NCI-H128 (cell line): ENCODE measurements at regions not wholly inside any gene's neighbourhood (a gene's known extent, or its start where the extent isn't known, plus 50 kb on each side); places are given as distances from the start of the nearest gene placed in this dataset.

Source experiments
- DNase-seq: peaks from one replicate; lab custom pipeline; 2025; ENCODE audit not compliant: unreplicated experiment; lab: John Stamatoyannopoulos, UW

DNA sequence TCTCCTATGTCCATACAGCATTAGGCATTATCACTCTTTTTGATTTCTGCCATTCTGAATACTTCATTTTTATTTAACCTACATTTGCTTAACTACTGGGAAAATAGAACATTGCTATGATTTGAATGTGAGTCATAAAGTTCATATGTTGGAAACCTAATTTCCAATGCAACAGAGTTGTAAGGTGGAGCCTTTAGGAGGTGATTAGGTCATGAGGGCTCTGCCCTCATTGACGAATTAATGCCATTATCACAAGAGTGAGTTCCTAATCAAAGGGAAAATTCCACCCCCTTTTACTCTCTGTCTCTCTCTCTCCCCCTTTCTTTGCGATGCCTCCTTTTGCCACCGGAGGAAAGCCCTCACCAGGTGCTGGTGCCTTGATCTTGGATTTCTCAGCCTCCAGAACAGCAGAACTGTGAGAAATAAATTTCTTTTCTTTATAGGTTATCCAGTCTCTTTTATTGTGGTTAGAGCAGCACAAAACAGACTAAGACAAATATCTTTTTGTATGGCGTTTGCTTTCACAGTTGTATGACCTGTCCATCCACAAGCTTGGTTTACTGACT, 180.1 kb upstream of the ARID2 start:
- DNase-seq = no peak

DNA sequence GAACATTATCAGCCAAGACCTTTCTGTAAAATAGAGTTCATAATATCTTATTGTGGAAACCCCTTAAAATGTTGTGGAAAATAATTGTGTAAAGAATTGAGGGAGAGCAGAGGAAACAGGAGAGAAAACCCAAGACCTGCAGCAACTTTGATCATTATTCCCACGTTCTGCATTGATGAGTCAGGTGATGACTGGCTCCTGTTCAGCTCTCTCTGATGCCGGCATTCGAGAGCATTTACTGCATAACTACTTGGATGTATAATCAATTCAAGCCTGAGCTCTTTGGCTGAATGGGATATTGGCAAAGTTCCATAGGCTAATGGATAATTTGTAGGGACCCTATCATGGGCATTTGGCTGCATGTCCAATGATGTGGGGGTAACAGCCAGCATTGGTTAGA, 176.3 kb upstream of the ARID2 start:
- peak; percentile 93 for DNase-seq

GRCh38 chr12:45557016-45557415, 172.5 kb upstream of the ARID2 start:
- DNase-seq = no peak

DNA sequence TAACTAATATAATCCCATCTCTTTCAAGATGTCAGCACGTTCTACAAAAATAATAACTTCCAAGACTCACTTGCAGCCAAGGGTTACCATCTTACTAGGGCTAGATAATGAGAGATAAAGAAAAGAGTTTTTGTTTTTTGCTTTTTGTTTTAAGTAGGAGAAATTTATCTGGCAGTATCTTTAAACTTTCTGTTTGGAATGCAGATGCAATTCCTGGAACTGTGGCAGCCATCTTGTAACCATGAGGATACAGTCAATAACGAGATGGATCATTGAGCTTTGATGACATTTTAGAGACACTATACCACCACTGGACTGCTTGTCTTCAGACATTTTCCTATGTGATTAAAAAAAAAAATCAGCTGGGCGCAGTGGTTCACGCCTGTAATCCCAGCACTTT, 171.2 kb upstream of the ARID2 start:
- DNase-seq = no peak

DNA sequence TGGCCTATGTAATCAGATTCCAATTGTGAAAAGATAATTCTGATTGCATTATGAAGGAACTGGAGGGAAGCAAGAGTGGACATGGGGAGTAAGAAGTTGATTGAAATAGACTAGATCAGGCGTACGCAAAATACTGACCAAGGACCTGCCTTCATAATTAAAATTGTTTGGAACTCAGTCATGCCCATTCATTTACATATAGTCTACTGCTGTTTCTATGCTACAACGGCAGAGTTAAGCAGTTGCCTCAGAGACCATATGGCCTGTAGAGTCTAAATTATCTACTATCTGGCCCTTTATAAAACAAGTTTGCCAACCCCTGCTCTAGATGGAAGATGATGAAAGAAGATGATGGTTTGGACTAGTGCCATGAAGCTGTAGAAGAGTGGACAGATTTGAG, 170.0 kb upstream of the ARID2 start:
- no peak for DNase-seq

DNA sequence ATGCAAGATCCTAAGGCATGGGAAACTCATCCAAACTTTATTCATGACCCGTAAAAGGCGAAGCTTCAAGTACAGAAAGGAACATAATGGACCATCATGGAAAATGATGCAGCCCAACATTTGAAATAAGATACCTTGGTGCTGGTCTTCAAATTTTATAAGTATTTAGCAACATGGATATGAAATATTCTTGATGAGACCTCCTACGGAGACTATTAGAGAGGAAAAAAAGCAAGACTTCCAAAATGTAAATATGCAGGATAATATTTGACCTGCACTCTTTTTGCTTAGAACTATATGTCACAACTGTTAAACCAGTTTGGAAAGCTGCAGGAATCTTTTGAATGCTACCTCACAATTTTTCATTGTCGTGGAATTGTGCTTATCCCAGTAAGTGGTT, 168.8 kb upstream of the ARID2 start:
- no peak for DNase-seq

DNA sequence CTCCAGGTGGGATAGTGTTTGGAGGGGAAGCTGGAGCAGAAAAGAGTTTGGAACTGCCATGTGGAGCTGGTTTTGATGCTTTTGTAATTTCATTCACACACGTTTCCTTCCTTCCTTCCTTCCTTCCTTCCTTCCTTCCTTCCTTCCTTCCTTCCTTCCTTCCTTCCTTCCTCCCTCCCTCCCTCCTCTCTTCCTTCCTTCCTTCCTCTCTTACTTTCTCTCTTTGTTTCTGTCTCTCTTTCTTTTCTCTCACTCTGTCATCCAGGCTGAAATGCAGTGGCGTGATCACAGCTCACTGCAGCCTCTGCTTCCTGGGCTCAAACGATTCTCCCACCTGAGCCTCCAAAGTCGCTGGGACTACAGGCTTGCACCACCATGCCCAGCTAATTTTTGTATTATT, 168.0 kb upstream of the ARID2 start:
- DNase-seq = no peak

- no peak for DNase-seq
These were observed 163.9 kb upstream of the ARID2 start for GRCh38 chr12:45565590-45565989.

DNA sequence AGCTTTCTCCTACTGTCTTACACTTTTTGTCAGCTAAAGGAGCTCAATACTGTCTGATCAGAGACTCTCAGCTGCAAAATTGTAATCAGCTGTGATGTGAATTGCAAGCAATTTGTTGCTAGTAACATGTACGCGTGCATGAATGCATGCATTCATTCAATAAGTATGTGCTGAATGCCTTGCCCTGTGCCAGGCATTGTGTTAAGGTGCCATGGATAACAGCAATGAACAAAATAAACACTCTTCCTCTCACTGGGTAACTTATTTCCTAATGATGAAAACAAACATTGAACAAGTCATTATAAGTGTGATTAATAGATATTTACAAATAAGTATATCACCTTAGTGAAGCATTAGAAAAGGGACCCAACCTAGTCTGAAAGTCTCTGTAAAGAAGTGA, 163.2 kb upstream of the ARID2 start:
- no peak for DNase-seq

- no peak for DNase-seq
These were observed 160.7 kb upstream of the ARID2 start for GRCh38 chr12:45568808-45569207.

- DNase-seq = no peak
These were observed 159.0 kb upstream of the ARID2 start for GRCh38 chr12:45570501-45570900.

GRCh38 chr12:45572114-45572513, 157.4 kb upstream of the ARID2 start:
- no peak for DNase-seq

- DNase-seq = no peak
These were observed 154.1 kb upstream of the ARID2 start for GRCh38 chr12:45575417-45575816.

GRCh38 chr12:45575823-45576475, 153.6 kb upstream of the ARID2 start:
- no peak for DNase-seq

GRCh38 chr12:45577844-45578399, 151.6 kb upstream of the ARID2 start:
- DNase-seq = peak; percentile 74

GRCh38 chr12:45580356-45580969, 149.0 kb upstream of the ARID2 start:
- DNase-seq = no peak

GRCh38 chr12:45581112-45581511, 148.4 kb upstream of the ARID2 start:
- no peak for DNase-seq

- no peak for DNase-seq
These were observed 147.0 kb upstream of the ARID2 start for GRCh38 chr12:45582536-45582935.

GRCh38 chr12:45582986-45583659, 146.4 kb upstream of the ARID2 start:
- no peak for DNase-seq

DNA sequence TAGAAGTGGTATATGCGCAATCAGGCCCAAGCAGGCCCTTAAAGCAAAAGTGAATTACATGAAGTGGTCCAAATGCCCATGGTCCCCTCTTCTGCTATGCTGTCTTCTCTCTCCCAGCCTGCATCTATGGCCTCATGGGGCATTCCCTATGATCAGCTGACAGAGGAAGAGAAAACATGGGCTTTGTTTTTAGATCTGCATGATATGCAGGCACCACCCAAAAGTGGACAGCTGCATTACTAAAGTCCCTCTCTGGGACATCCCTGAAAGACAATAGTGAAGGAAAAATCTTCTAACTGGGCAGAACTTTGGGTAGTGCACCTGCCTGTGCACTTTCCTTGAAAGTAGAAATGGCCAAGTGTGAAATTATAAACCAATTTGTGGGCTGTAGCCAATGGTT, 145.2 kb upstream of the ARID2 start:
- DNase-seq = no peak

- DNase-seq = no peak
These were observed 143.8 kb upstream of the ARID2 start for GRCh38 chr12:45585522-45586230.
